ENCODE measurements at regions not wholly inside any gene's neighbourhood (a gene's known extent, or its start where the extent isn't known, plus 50 kb on each side); places are given as distances from the start of the nearest gene placed in this dataset.

GRCh38 chr2:41598161-41598894 lies 449.5 kb upstream of the PKDCC start:
- Histone ChIP-seq H3K27ac (no peak overlapping the region), H3K4me2 (no peak overlapping the region), H3K79me2 (ENCODE audit: low read depth) (no peaks in the 10 kb centered on the region), H2AFZ (no peak overlapping the region), H4K20me1 (ENCODE audit: insufficient read depth) (no peaks in the 10 kb centered on the region; the same call in 1 of the 2 replicates), H3K36me3 (ENCODE audit: low read depth) (no peaks in the 10 kb centered on the region), H3K4me1 (replicated peaks; ENCODE audit: insufficient read depth) (no peaks in the 10 kb centered on the region), H3K9me2 (ENCODE audit: insufficient read depth) (no peaks in the 10 kb centered on the region), H3K27me3 (ENCODE audit: insufficient read depth, low read depth) (no peaks in the 10 kb centered on the region), H3K4me3 (no peak overlapping the region), H3K9me3 (ENCODE audit: insufficient read depth, low read depth) (no peaks in the 10 kb centered on the region), H3F3A (ENCODE audit: insufficient read depth, low read depth) (no peaks in the 10 kb centered on the region)
- POLR2A ChIA-PET (ENCODE audit: unreplicated experiment) = no interaction called here
- CTCF ChIA-PET = no interaction called here
- BruUV-seq (replicated peaks) = no TSS peak
- TF ChIP-seq CTCF (conservative IDR thresholded peaks at IDR 0.05) (no peak), EZH2 (IDR thresholded peaks at IDR 0.05; ENCODE audit: low read depth) (no peak)
- DNase-seq = no peak
- intact Hi-C loops (cut with micrococcal nuclease; ENCODE audit: unreplicated experiment) = no loop called here

- Histone ChIP-seq H3K4me2 (no peak overlapping the region), H3F3A (ENCODE audit: insufficient read depth, low read depth) (no peaks in the 10 kb centered on the region), H2AFZ (no peak overlapping the region), H3K9me3 (ENCODE audit: insufficient read depth, low read depth) (no peaks in the 10 kb centered on the region), H3K4me3 (no peak overlapping the region), H3K9me2 (ENCODE audit: insufficient read depth) (no peaks in the 10 kb centered on the region), H3K27ac (no peak overlapping the region), H3K4me1 (replicated peaks; ENCODE audit: insufficient read depth) (no peaks in the 10 kb centered on the region), H3K27me3 (ENCODE audit: insufficient read depth, low read depth) (no peaks in the 10 kb centered on the region), H3K36me3 (ENCODE audit: low read depth) (no peaks in the 10 kb centered on the region), H4K20me1 (ENCODE audit: insufficient read depth) (no peaks in the 10 kb centered on the region; the same call in 1 of the 2 replicates), H3K79me2 (ENCODE audit: low read depth) (no peaks in the 10 kb centered on the region)
- intact Hi-C loops (cut with micrococcal nuclease; ENCODE audit: unreplicated experiment) = no loop called here
- DNase-seq = no peak
- BruUV-seq (replicated peaks) = no TSS peak
- POLR2A ChIA-PET (ENCODE audit: unreplicated experiment) = no interaction called here
- no peak for TF ChIP-seq CTCF (conservative IDR thresholded peaks at IDR 0.05)
- TF ChIP-seq EZH2 (IDR thresholded peaks at IDR 0.05; ENCODE audit: low read depth) = no peak
- CTCF ChIA-PET = no interaction called here
Observed at GRCh38 chr2:41600460-41600859, 447.4 kb upstream of the PKDCC start.

- intact Hi-C loops (cut with micrococcal nuclease; ENCODE audit: unreplicated experiment) = no loop called here
- Histone ChIP-seq H3K79me2 (ENCODE audit: low read depth) (no peaks in the 10 kb centered on the region), H3K4me1 (replicated peaks; ENCODE audit: insufficient read depth) (no peaks in the 10 kb centered on the region), H3K27ac (no peak overlapping the region), H3K27me3 (ENCODE audit: insufficient read depth, low read depth) (no peaks in the 10 kb centered on the region), H3K4me3 (no peak overlapping the region), H3K4me2 (no peak overlapping the region), H3K9me2 (ENCODE audit: insufficient read depth) (no peaks in the 10 kb centered on the region), H2AFZ (no peak overlapping the region), H4K20me1 (ENCODE audit: insufficient read depth) (no peaks in the 10 kb centered on the region), H3F3A (ENCODE audit: insufficient read depth, low read depth) (no peaks in the 10 kb centered on the region), H3K9me3 (ENCODE audit: insufficient read depth, low read depth) (0 out of 2 replicates have a peak, but pooled peaks cover 5% of the 10 kb centered on the region), H3K36me3 (ENCODE audit: low read depth) (no peaks in the 10 kb centered on the region)
- no TSS peak for BruUV-seq (replicated peaks)
- ChIA-PET CTCF (no interaction called here), POLR2A (ENCODE audit: unreplicated experiment) (no interaction called here)
- DNase-seq = no peak
- no peak for TF ChIP-seq CTCF (conservative IDR thresholded peaks at IDR 0.05)
- TF ChIP-seq EZH2 (IDR thresholded peaks at IDR 0.05; ENCODE audit: low read depth) = no peak
Observed at GRCh38 chr2:41602341-41602740, 445.5 kb upstream of the PKDCC start.

Measured in PC-9 (cell line).